ENCODE measurements at regions not wholly inside any gene's neighbourhood (a gene's known extent, or its start where the extent isn't known, plus 50 kb on each side); places are given as distances from the start of the nearest gene placed in this dataset.
A peak's percentile ranks its signal among the peaks of the same experiment; 100 is the strongest.

DNA sequence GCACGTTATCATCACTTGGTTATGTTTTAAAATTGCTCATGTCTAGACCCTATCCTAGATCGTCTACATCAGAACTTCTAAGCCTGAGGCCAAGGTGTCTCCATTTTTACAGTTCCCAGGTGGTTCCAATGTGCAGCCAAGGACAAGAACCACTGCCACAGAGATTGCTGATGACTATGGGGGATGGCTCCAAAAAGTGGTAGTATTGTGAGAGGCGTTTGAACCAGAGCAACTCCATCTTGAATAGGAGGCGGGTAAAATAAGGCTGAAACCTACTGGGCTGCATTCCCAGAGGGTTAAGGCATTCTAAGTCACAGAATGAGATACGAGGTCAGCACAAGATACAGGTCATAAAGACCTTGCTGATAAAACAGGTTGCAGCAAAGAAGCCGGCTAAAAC, 195.6 kb upstream of the FOXN2 start (continued):
- TF ChIP-seq ZNF165 (CRISPR knock-in tag; IDR thresholded peaks at IDR 0.05; ENCODE audit: borderline replicate concordance) (0 out of 2 replicates have a peak, but pooled peaks have one; percentile 66), MEF2D (tag; conservative IDR thresholded peaks at IDR 0.05; ENCODE audit: low read depth) (peak; percentile 78), TCF15 (CRISPR knock-in tag; IDR thresholded peaks at IDR 0.05) (peak; percentile 87), TCFL5 (CRISPR knock-in tag; conservative IDR thresholded peaks at IDR 0.05) (0 out of 2 replicates have a peak, but pooled peaks have one; percentile 31), MTA2 (IDR thresholded peaks at IDR 0.05; ENCODE audit: low read depth) (no peak), E2F4 (CRISPR knock-in tag; IDR thresholded peaks at IDR 0.05; ENCODE audit: low read depth) (no peak), ZNF707 (CRISPR knock-in tag; conservative IDR thresholded peaks at IDR 0.05) (no peak), ZNF445 (CRISPR knock-in tag; IDR thresholded peaks at IDR 0.05; ENCODE audit: low read depth) (no peak), RFX5 (IDR thresholded peaks at IDR 0.05; ENCODE audit: low read depth, low read length) (no peak), HSF4 (CRISPR knock-in tag; IDR thresholded peaks at IDR 0.05; ENCODE audit: borderline replicate concordance) (peak; percentile 46; the same call in 1 of the 2 replicates), ZNF79 (CRISPR knock-in tag; IDR thresholded peaks at IDR 0.05; ENCODE audit: low read depth) (peak; percentile 71; the same call in 1 of the 2 replicates), ZEB2 (IDR thresholded peaks at IDR 0.05) (no peak), SIRT6 (IDR thresholded peaks at IDR 0.05; ENCODE audit: low read depth, low read length) (no peak), EZH2 (IDR thresholded peaks at IDR 0.05; ENCODE audit: borderline replicate concordance, low read depth, low read length) (no peak), ZNF583 (CRISPR knock-in tag; IDR thresholded peaks at IDR 0.05) (peak; percentile 89), ZBTB2 (IDR thresholded peaks at IDR 0.05) (no peak), ETS2 (tag; IDR thresholded peaks at IDR 0.05; ENCODE audit: borderline replicate concordance, poor library complexity, severe bottlenecking) (peak; percentile 65), CEBPG (CRISPR knock-in tag; IDR thresholded peaks at IDR 0.05) (no peak), CEBPG (tag; conservative IDR thresholded peaks at IDR 0.05 in 1 of 2, IDR thresholded peaks at IDR 0.05 in 1 of 2) (no peak), ZNF184 (CRISPR knock-in tag; IDR thresholded peaks at IDR 0.05) (no peak)
- TF ChIP-seq, protein P1, sequence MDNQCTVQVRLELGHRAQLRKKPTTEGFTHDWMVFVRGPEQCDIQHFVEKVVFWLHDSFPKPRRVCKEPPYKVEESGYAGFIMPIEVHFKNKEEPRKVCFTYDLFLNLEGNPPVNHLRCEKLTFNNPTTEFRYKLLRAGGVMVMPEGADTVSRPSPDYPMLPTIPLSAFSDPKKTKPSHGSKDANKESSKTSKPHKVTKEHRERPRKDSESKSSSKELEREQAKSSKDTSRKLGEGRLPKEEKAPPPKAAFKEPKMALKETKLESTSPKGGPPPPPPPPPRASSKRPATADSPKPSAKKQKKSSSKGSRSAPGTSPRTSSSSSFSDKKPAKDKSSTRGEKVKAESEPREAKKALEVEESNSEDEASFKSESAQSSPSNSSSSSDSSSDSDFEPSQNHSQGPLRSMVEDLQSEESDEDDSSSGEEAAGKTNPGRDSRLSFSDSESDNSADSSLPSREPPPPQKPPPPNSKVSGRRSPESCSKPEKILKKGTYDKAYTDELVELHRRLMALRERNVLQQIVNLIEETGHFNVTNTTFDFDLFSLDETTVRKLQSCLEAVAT (IDR thresholded peaks at IDR 0.05), result no peak
- TF ChIP-seq, protein P2, sequence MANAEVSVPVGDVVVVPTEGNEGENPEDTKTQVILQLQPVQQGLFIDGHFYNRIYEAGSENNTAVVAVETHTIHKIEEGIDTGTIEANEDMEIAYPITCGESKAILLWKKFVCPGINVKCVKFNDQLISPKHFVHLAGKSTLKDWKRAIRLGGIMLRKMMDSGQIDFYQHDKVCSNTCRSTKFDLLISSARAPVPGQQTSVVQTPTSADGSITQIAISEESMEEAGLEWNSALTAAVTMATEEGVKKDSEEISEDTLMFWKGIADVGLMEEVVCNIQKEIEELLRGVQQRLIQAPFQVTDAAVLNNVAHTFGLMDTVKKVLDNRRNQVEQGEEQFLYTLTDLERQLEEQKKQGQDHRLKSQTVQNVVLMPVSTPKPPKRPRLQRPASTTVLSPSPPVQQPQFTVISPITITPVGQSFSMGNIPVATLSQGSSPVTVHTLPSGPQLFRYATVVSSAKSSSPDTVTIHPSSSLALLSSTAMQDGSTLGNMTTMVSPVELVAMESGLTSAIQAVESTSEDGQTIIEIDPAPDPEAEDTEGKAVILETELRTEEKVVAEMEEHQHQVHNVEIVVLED (CRISPR knock-in tag; IDR thresholded peaks at IDR 0.05), result peak; percentile 36; the same call in 1 of the 2 replicates
- TF ChIP-seq, protein P3, sequence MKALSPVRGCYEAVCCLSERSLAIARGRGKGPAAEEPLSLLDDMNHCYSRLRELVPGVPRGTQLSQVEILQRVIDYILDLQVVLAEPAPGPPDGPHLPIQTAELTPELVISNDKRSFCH (CRISPR knock-in tag; IDR thresholded peaks at IDR 0.05), result no peak
- TF ChIP-seq, protein P3 (tag; IDR thresholded peaks at IDR 0.05), result peak; percentile 79; the same call in 1 of the 2 replicates

Data from K562 (cell line).